HG03135 (cell line): ENCODE measurements at regions not wholly inside any gene's neighbourhood (a gene's known extent, or its start where the extent isn't known, plus 50 kb on each side); places are given as distances from the start of the nearest gene placed in this dataset.
"Not testable (repeated sequence)": the region's sequence is repeated elsewhere in the genome, so short reads cannot be mapped to it uniquely, and the experiment has no call there.

Source experiments
- ATAC-seq: cut with Tn5 transposase; IDR thresholded peaks from one replicate; pipeline ENCODE4 v1.9.1; 2021; ENCODE audit warnings: mild to moderate bottlenecking, moderate library complexity; ENCODE audit not compliant: unreplicated experiment

GRCh38 chr5:104139840-104140239, 577.3 kb upstream of the NUDT12 start:
- ATAC-seq = no peak

- ATAC-seq = no peak
Observed at GRCh38 chr5:104130320-104130719, 567.7 kb upstream of the NUDT12 start.

- ATAC-seq = no peak
Observed at GRCh38 chr5:104128348-104128747, 565.8 kb upstream of the NUDT12 start.

GRCh38 chr5:104126980-104127379, 564.4 kb upstream of the NUDT12 start:
- no peak for ATAC-seq

GRCh38 chr5:104119529-104119928, 556.9 kb upstream of the NUDT12 start:
- no peak for ATAC-seq

- ATAC-seq = no peak
Observed at GRCh38 chr5:104111632-104112031, 549.0 kb upstream of the NUDT12 start.

GRCh38 chr5:104096451-104096850, 533.9 kb upstream of the NUDT12 start:
- no peak for ATAC-seq

GRCh38 chr5:104095527-104095926, 532.9 kb upstream of the NUDT12 start:
- no peak for ATAC-seq

- ATAC-seq = no peak
Observed at GRCh38 chr5:104088876-104089778, 526.5 kb upstream of the NUDT12 start.

GRCh38 chr5:104084896-104085295, 522.3 kb upstream of the NUDT12 start:
- no peak for ATAC-seq

GRCh38 chr5:104082754-104083153, 520.2 kb upstream of the NUDT12 start:
- ATAC-seq = no peak

- ATAC-seq = no peak
Observed at GRCh38 chr5:104081232-104081631, 518.6 kb upstream of the NUDT12 start.

GRCh38 chr5:104080646-104081175, 518.1 kb upstream of the NUDT12 start:
- no peak for ATAC-seq

GRCh38 chr5:104079861-104080645, 517.5 kb upstream of the NUDT12 start:
- not testable (repeated sequence) for ATAC-seq

GRCh38 chr5:104071887-104072286, 509.3 kb upstream of the NUDT12 start:
- ATAC-seq = no peak

- ATAC-seq = no peak
Observed at GRCh38 chr5:104062621-104063377, 500.2 kb upstream of the NUDT12 start.

- ATAC-seq = no peak
Observed at GRCh38 chr5:104061707-104062106, 499.1 kb upstream of the NUDT12 start.

GRCh38 chr5:104053353-104053649, 490.7 kb upstream of the NUDT12 start:
- ATAC-seq = no peak

- no peak for ATAC-seq
Observed at GRCh38 chr5:104052558-104053352, 490.2 kb upstream of the NUDT12 start.

GRCh38 chr5:104050436-104050835, 487.8 kb upstream of the NUDT12 start:
- no peak for ATAC-seq
